OCI-LY1 (cell line): ENCODE measurements at regions not wholly inside any gene's neighbourhood (a gene's known extent, or its start where the extent isn't known, plus 50 kb on each side); places are given as distances from the start of the nearest gene placed in this dataset.

Experiments used
- H2AFZ ChIP-seq: fragments of 200-600 bp; sonication (generic), shearing (Covaris generic); 2 replicates; pipeline ENCODE4 v1.6.0; 2014; ENCODE audit warnings: antibody characterized with exemption, mild to moderate bottlenecking, low read length
- H3F3A ChIP-seq: fragments of 200-600 bp; sonication (generic), shearing (Covaris generic); 2 replicates; pipeline ENCODE4 v1.6.0; 2014; ENCODE audit warnings: mild to moderate bottlenecking, antibody characterized with exemption, low read length, moderate library complexity; ENCODE audit not compliant: insufficient read depth
- H3K27ac ChIP-seq: fragments of 200-600 bp; sonication (generic); 2 replicates; pipeline ENCODE4 v1.5.1; 2014; ENCODE audit warnings: low read length, mixed run types, mild to moderate bottlenecking, low read depth; ENCODE audit not compliant: poor library complexity, severe bottlenecking
- H3K27me3 ChIP-seq: fragments of 200-600 bp; sonication (generic); 2 replicates; pipeline ENCODE4 v1.6.0; 2014; ENCODE audit warnings: antibody characterized with exemption, mild to moderate bottlenecking, low read length, moderate library complexity; ENCODE audit not compliant: insufficient read depth
- H3K36me3 ChIP-seq: fragments of 200-600 bp; sonication (generic); 2 replicates; pipeline ENCODE4 v1.6.1; 2014; ENCODE audit warnings: mild to moderate bottlenecking, antibody characterized with exemption, low read length, moderate library complexity, mixed read lengths; ENCODE audit not compliant: insufficient read depth
- H3K4me1 ChIP-seq: fragments of 200-600 bp; sonication (generic); 2 replicates; pipeline ENCODE4 v1.5.1; 2014; ENCODE audit warnings: mild to moderate bottlenecking, low read length, moderate library complexity; ENCODE audit not compliant: insufficient read depth, severe bottlenecking
- H3K4me2 ChIP-seq: fragments of 200-600 bp; sonication (generic), shearing (Covaris generic); 2 replicates; pipeline ENCODE4 v1.6.1; 2014; ENCODE audit warnings: low read length
- H3K4me3 ChIP-seq: fragments of 200-600 bp; sonication (generic); 2 replicates; pipeline ENCODE4 v1.5.1; 2014; ENCODE audit warnings: low read length, low read depth, mild to moderate bottlenecking, mixed read lengths; ENCODE audit not compliant: poor library complexity, severe bottlenecking
- H3K79me2 ChIP-seq: fragments of 200-600 bp; shearing (Covaris generic); 2 replicates; pipeline ENCODE4 v1.6.1; 2016; ENCODE audit warnings: mixed run types, low read length, mixed read lengths; ENCODE audit not compliant: insufficient read depth
- H3K9ac ChIP-seq: fragments of 200-600 bp; sonication (generic), shearing (Covaris generic); 2 replicates; pipeline ENCODE4 v1.6.1; 2014; ENCODE audit warnings: mild to moderate bottlenecking, low read length, mixed read lengths
- H3K9me2 ChIP-seq: fragments of 200-600 bp; sonication (generic), shearing (Covaris generic); 2 replicates; pipeline ENCODE4 v1.6.1; 2014; ENCODE audit warnings: low read depth, mild to moderate bottlenecking, low read length, mixed read lengths
- H3K9me3 ChIP-seq: fragments of 200-600 bp; shearing (Covaris generic); 2 replicates; pipeline ENCODE4 v1.6.1; 2014; ENCODE audit warnings: low read length, mixed read lengths
- H4K20me1 ChIP-seq: fragments of 200-600 bp; sonication (generic), shearing (Covaris generic); 2 replicates; pipeline ENCODE4 v1.6.0; 2016; ENCODE audit warnings: mild to moderate bottlenecking, low read length; ENCODE audit not compliant: insufficient read depth
- EZH2 ChIP-seq: fragments of 200-600 bp; sonication (generic), shearing (Covaris generic); IDR thresholded peaks from 2 replicates; pipeline ENCODE4 v1.8.0; 2017; ENCODE audit warnings: borderline replicate concordance, mixed run types, mild to moderate bottlenecking, antibody characterized with exemption, low read length, moderate library complexity, mixed read lengths
- TF ChIP-seq, protein P1 (sequence below): fragments of 200-600 bp; sonication (generic), shearing (Covaris generic); IDR thresholded peaks from 2 replicates; pipeline ENCODE4 v1.5.1; 2017; ENCODE audit warnings: mild to moderate bottlenecking, antibody characterized with exemption, low read length, moderate library complexity, mixed read lengths

DNA sequence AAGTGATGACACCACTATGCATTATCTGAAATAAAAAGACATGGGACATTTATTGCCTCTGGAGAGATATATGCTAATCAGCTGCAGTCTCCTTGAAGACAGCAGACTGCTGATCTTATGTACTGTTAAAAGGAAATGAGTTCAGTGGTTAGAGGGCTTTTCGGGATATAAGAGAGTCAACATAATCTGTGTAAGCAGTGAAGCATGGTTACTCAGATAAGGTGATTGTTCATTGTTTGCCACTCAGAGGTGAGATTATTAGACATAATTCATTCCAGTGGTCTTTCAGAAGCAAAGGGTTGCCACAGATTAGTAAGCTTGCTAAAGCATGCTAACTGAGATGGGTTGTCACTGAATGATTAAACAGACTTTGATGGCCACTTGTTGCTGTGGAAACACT lies 1450.7 kb upstream of the ADGRB3 start:
- Histone ChIP-seq H3K4me2 (no peak overlapping the region), H3K27ac (no peak overlapping the region), H3K9me2 (no peaks in the 10 kb centered on the region), H3K9me3 (no peaks in the 10 kb centered on the region), H3K4me3 (no peak overlapping the region), H2AFZ (no peak overlapping the region), H4K20me1 (no peaks in the 10 kb centered on the region), H3K36me3 (no peaks in the 10 kb centered on the region), H3K9ac (no peak overlapping the region), H3F3A (no peaks in the 10 kb centered on the region), H3K4me1 (no peaks in the 10 kb centered on the region), H3K79me2 (no peaks in the 10 kb centered on the region), H3K27me3 (no peaks in the 10 kb centered on the region)
- TF ChIP-seq, protein P1, sequence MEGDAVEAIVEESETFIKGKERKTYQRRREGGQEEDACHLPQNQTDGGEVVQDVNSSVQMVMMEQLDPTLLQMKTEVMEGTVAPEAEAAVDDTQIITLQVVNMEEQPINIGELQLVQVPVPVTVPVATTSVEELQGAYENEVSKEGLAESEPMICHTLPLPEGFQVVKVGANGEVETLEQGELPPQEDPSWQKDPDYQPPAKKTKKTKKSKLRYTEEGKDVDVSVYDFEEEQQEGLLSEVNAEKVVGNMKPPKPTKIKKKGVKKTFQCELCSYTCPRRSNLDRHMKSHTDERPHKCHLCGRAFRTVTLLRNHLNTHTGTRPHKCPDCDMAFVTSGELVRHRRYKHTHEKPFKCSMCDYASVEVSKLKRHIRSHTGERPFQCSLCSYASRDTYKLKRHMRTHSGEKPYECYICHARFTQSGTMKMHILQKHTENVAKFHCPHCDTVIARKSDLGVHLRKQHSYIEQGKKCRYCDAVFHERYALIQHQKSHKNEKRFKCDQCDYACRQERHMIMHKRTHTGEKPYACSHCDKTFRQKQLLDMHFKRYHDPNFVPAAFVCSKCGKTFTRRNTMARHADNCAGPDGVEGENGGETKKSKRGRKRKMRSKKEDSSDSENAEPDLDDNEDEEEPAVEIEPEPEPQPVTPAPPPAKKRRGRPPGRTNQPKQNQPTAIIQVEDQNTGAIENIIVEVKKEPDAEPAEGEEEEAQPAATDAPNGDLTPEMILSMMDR = no peak
- TF ChIP-seq EZH2 = no peak

DNA sequence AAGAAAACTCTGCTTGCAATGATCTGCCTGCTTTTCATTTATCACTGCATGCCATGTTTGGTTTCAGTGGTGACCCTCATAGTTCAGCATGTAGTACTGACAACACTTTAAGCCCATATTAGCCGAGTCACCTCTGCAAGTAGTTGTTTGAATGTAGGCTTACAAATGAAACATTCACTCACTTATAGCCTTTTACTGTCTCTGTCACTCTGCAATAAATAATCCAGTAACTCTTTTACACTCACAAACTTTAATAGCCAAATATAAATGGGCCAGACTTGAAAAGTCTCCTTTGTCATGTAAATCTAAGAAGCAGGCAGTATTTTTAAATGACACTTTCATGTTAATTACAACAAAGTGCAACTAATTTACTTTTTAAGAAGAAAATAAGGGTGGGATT lies 1460.0 kb upstream of the ADGRB3 start:
- H3K4me1 ChIP-seq = no peaks in the 10 kb centered on the region
- H3K27ac ChIP-seq = no peak overlapping the region
- no peaks in the 10 kb centered on the region for H3K9me3 ChIP-seq
- H3K36me3 ChIP-seq = no peaks in the 10 kb centered on the region
- no peak overlapping the region for H3K4me3 ChIP-seq
- H3K27me3 ChIP-seq = no peaks in the 10 kb centered on the region
- no peak overlapping the region for H3K4me2 ChIP-seq
- no peaks in the 10 kb centered on the region for H3K79me2 ChIP-seq
- no peak overlapping the region for H3K9ac ChIP-seq
- TF ChIP-seq, protein P1 = no peak
- TF ChIP-seq EZH2 = no peak
- no peaks in the 10 kb centered on the region for H4K20me1 ChIP-seq
- H3K9me2 ChIP-seq = no peaks in the 10 kb centered on the region
- H2AFZ ChIP-seq = peak overlapping the region; percentile 42; the same call in 1 of the 2 replicates
- H3F3A ChIP-seq = no peaks in the 10 kb centered on the region

DNA sequence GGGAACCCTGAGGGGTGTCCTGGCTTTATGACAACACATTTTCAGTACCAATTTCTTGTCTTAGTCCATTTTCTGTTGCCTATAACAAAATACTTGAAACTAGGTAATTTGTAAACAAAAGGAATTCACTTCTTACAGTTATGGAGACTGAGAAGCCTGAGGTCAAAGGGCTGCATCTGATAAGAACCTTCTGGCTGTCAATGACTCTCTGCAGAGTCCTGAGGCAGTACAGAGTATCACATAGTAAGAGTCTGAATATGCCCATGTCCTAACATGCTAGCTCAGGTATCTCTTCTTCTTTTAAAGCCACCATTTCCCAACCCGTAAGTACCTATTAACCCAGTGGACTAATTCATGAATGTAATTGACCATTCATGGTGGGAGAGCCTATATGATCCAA lies 1458.6 kb upstream of the EYS start:
- Histone ChIP-seq H2AFZ (no peak overlapping the region), H3K9me3 (0 out of 2 replicates have a peak, but pooled peaks cover 5% of the 10 kb centered on the region), H3K9me2 (no peaks in the 10 kb centered on the region), H3K36me3 (no peaks in the 10 kb centered on the region), H3K4me2 (no peak overlapping the region), H4K20me1 (no peaks in the 10 kb centered on the region), H3F3A (no peaks in the 10 kb centered on the region), H3K27me3 (no peaks in the 10 kb centered on the region), H3K79me2 (no peaks in the 10 kb centered on the region), H3K9ac (no peak overlapping the region), H3K27ac (no peak overlapping the region), H3K4me3 (no peak overlapping the region), H3K4me1 (no peaks in the 10 kb centered on the region)
- TF ChIP-seq EZH2 = no peak
- TF ChIP-seq, protein P1 = no peak
